H9 (cell line): ENCODE measurements at regions not wholly inside any gene's neighbourhood (a gene's known extent, or its start where the extent isn't known, plus 50 kb on each side); places are given as distances from the start of the nearest gene placed in this dataset. TPM values are rescaled to one million over a fixed set of nuclear protein-coding genes. Genes with fewer than 3 reads are reported as not detected.

Experiments used
- DNase-seq: peaks from one replicate; pipeline ENCODE4 v3.0.0-alpha.2; 2017
- H2AFZ ChIP-seq: one replicate; pipeline ENCODE4 v1.6.1; 2013; ENCODE audit warnings: mild to moderate bottlenecking, low read length, control low read depth, moderate library complexity
- H2AK5ac ChIP-seq: 2 replicates; pipeline ENCODE4 v1.6.1; 2013; ENCODE audit warnings: low read length, control low read depth, mixed read lengths; ENCODE audit not compliant: insufficient read length
- H2BK120ac ChIP-seq: one replicate; pipeline ENCODE4 v1.6.1; 2013; ENCODE audit warnings: low read depth, mild to moderate bottlenecking, low read length, control low read depth, inconsistent platforms; ENCODE audit not compliant: poor library complexity, severe bottlenecking
- H2BK12ac ChIP-seq: 2 replicates; pipeline ENCODE4 v1.6.1; 2013; ENCODE audit warnings: low read length, control low read depth, mixed read lengths, low read depth; ENCODE audit not compliant: insufficient read length
- H2BK15ac ChIP-seq: 2 replicates; pipeline ENCODE4 v1.6.1; 2013; ENCODE audit warnings: low read depth, low read length, control low read depth
- H2BK20ac ChIP-seq: one replicate; pipeline ENCODE4 v1.6.1; 2013; ENCODE audit warnings: low read depth, mild to moderate bottlenecking, low read length, control low read depth, inconsistent platforms; ENCODE audit not compliant: poor library complexity, severe bottlenecking
- H2BK5ac ChIP-seq: 2 replicates; pipeline ENCODE4 v1.6.1; 2013; ENCODE audit warnings: low read length, control low read depth, mixed read lengths; ENCODE audit not compliant: insufficient read length
- H3K14ac ChIP-seq: 2 replicates; pipeline ENCODE4 v1.6.1; 2013; ENCODE audit warnings: low read length, control low read depth; ENCODE audit not compliant: insufficient read depth
- H3K18ac ChIP-seq: 2 replicates; pipeline ENCODE4 v1.6.1; 2013; ENCODE audit warnings: low read depth, mild to moderate bottlenecking, mixed read lengths, low read length, control low read depth; ENCODE audit not compliant: insufficient read length
- H3K23ac ChIP-seq: 2 replicates; pipeline ENCODE4 v1.6.1; 2013; ENCODE audit warnings: low read length, control low read depth, mixed read lengths, low read depth; ENCODE audit not compliant: insufficient read length
- H3K23me2 ChIP-seq: 2 replicates; pipeline ENCODE4 v1.6.1; 2013; ENCODE audit warnings: low read depth, mild to moderate bottlenecking, mixed read lengths, low read length, control low read depth; ENCODE audit not compliant: insufficient read length, poor library complexity, severe bottlenecking
- H3K27ac ChIP-seq: 2 replicates; pipeline ENCODE4 v1.5.1; 2013; ENCODE audit warnings: low read length, control low read depth, mixed read lengths, low read depth; ENCODE audit not compliant: insufficient read length
- H3K27me3 ChIP-seq: 2 replicates; pipeline ENCODE4 v1.6.1; 2013; ENCODE audit warnings: low read length, control low read depth, inconsistent platforms; ENCODE audit not compliant: insufficient read depth
- H3K4ac ChIP-seq: 2 replicates; pipeline ENCODE4 v1.6.1; 2013; ENCODE audit warnings: low read depth, mild to moderate bottlenecking, control low read depth, inconsistent platforms, low read length, moderate library complexity
- H3K4me1 ChIP-seq: 2 replicates; pipeline ENCODE4 v1.6.1; 2013; ENCODE audit warnings: low read length, control low read depth, inconsistent platforms; ENCODE audit not compliant: insufficient read depth
- H3K4me2 ChIP-seq: 2 replicates; pipeline ENCODE4 v1.6.1; 2013; ENCODE audit warnings: low read length, control low read depth, mixed read lengths; ENCODE audit not compliant: insufficient read length, insufficient read depth
- H3K56ac ChIP-seq: 2 replicates; pipeline ENCODE4 v1.6.1; 2013; ENCODE audit warnings: low read depth, mild to moderate bottlenecking, mixed read lengths, low read length, control low read depth; ENCODE audit not compliant: insufficient read length
- H3K79me1 ChIP-seq: 2 replicates; pipeline ENCODE4 v1.6.1; 2013; ENCODE audit warnings: low read depth, mild to moderate bottlenecking, moderate library complexity, low read length, control low read depth, inconsistent platforms; ENCODE audit not compliant: insufficient read depth, poor library complexity, severe bottlenecking
- H3K79me2 ChIP-seq: 2 replicates; pipeline ENCODE4 v1.6.1; 2013; ENCODE audit warnings: low read length, control low read depth, inconsistent platforms; ENCODE audit not compliant: insufficient read depth
- H3K9ac ChIP-seq: 2 replicates; pipeline ENCODE4 v1.6.1; 2013; ENCODE audit warnings: low read length, control low read depth, mixed read lengths; ENCODE audit not compliant: insufficient read length; ENCODE audit errors: extremely low read depth
- H3K9me3 ChIP-seq: one replicate; pipeline ENCODE4 v1.6.1; 2013; ENCODE audit warnings: low read depth, low read length, inconsistent platforms; ENCODE audit not compliant: control insufficient read depth
- H3T11ph ChIP-seq: one replicate; pipeline ENCODE4 v1.6.1; 2013; ENCODE audit warnings: mild to moderate bottlenecking, low read length, control low read depth, inconsistent platforms
- H4K20me1 ChIP-seq: one replicate; pipeline ENCODE4 v1.6.1; 2013; ENCODE audit not compliant: control insufficient read depth, insufficient read length, insufficient read depth
- H4K5ac ChIP-seq: 2 replicates; pipeline ENCODE4 v1.6.1; 2013; ENCODE audit warnings: low read depth, mild to moderate bottlenecking, mixed read lengths, low read length, control low read depth; ENCODE audit not compliant: insufficient read length
- H4K8ac ChIP-seq: replicated peaks from 2 replicates; pipeline ENCODE4 v1.6.1; 2013; ENCODE audit warnings: low read length, control low read depth, mixed read lengths, low read depth; ENCODE audit not compliant: insufficient read length
- H4K91ac ChIP-seq: 2 replicates; pipeline ENCODE4 v1.6.1; 2013; ENCODE audit warnings: low read depth, mild to moderate bottlenecking, moderate library complexity, mixed read lengths, low read length, control low read depth; ENCODE audit not compliant: insufficient read length
- H3K27ac Mint-ChIP-seq, 3 experiments: 2 replicates in 2 of 3; 3 replicates in 1 of 3; pipeline ENCODE4 v1.8.0; 2020 to 2021; ENCODE audit warnings: mixed read lengths in 3 of 3, mild to moderate bottlenecking in 1 of 3, moderate library complexity in 1 of 3
- H3K27me3 Mint-ChIP-seq: 2 replicates; pipeline ENCODE4 v1.8.0; 2021; ENCODE audit warnings: low read depth, mild to moderate bottlenecking, moderate library complexity, mixed read lengths
- H3K36me3 Mint-ChIP-seq, 3 experiments: 2 replicates in 2 of 3; 3 replicates in 1 of 3; pipeline ENCODE4 v1.8.0; 2020 to 2021; ENCODE audit warnings: low read depth in 3 of 3, mixed read lengths in 3 of 3; ENCODE audit not compliant: insufficient read depth in 1 of 3
- H3K4me1 Mint-ChIP-seq, 2 experiments: 2 replicates each; pipeline ENCODE4 v1.8.0; 2020; ENCODE audit warnings: mixed read lengths in 2 of 2
- H3K4me3 Mint-ChIP-seq, 2 experiments: 2 replicates in 1 of 2; 3 replicates in 1 of 2; pipeline ENCODE4 v1.8.0; 2020 to 2021; ENCODE audit warnings: mild to moderate bottlenecking in 2 of 2, mixed read lengths in 2 of 2, moderate library complexity in 1 of 2
- H3K9me3 Mint-ChIP-seq, 2 experiments: 2 replicates in 1 of 2; 3 replicates in 1 of 2; pipeline ENCODE4 v1.8.0; 2020; ENCODE audit warnings: mild to moderate bottlenecking in 2 of 2, mixed read lengths in 2 of 2, moderate library complexity in 1 of 2
- CTCF ChIP-seq: fragments of 200-600 bp; sonication (generic); conservative IDR thresholded peaks from 3 replicates; pipeline ENCODE4 v1.8.0; 2021; ENCODE audit warnings: antibody characterized with exemption, mild to moderate bottlenecking
- WGBS: extraction: QIAGEN DNeasy Blood & Tissue Kit; methylation state at CpG from one replicate; pipeline ENCODE4 v1.1.7; 2013; ENCODE audit warnings: missing lambda C conversion rate, low lambda C conversion rate, mixed read lengths; ENCODE audit not compliant: insufficient read length; ENCODE audit errors: extremely low coverage; 5-methylcytosine and 5-hydroxymethylcytosine counted together
- microRNA-seq: library from miRNA; unstranded; fragments of <30 nt; microRNA quantifications from one replicate; pipeline ENCODE4, GENCODE V29; 2020; ENCODE audit warnings: borderline microRNAs expressed

GRCh38 chr2:181407171-181407570, 50.0 kb upstream of the ITGA4 start:
- no CpG with 5 or more reads among the region's 3 CpGs for WGBS
- H3K27ac ChIP-seq: no peak overlapping the region
- H3K23me2 ChIP-seq: no peaks in the 10 kb centered on the region
- Mint-ChIP-seq H3K9me3 (peaks cover 0 to 2% of the 10 kb centered on the region in 2 experiments; a peak in 1 of 5 replicates), H3K27me3 (peaks cover 8% of the 10 kb centered on the region), H3K36me3 (peaks cover 0 to 5% (median 0%) of the 10 kb centered on the region in 3 experiments; a peak in 1 of 7 replicates), H3K4me3 (no peak overlapping the region), H3K4me1 (peaks cover 28 to 32% of the 10 kb centered on the region in 2 experiments), H3K27ac (no peak overlapping the region)
- H4K91ac ChIP-seq: no peak overlapping the region
- no peak overlapping the region for H3T11ph ChIP-seq
- H4K20me1 ChIP-seq: no peaks in the 10 kb centered on the region
- no peak overlapping the region for H3K23ac ChIP-seq
- H3K4me1 ChIP-seq: peaks cover 4% of the 10 kb centered on the region; the same call in 1 of the 2 replicates
- H3K79me1 ChIP-seq: no peaks in the 10 kb centered on the region
- no peak overlapping the region for H2AFZ ChIP-seq
- no peaks in the 10 kb centered on the region; the same call in 1 of the 2 replicates for H3K27me3 ChIP-seq
- no peak overlapping the region for H4K5ac ChIP-seq
- no peaks in the 10 kb centered on the region for H3K79me2 ChIP-seq
- DNase-seq: no peak
- H2BK20ac ChIP-seq: no peak overlapping the region
- no peaks in the 10 kb centered on the region for H3K9me3 ChIP-seq
- no peak overlapping the region for H2AK5ac ChIP-seq
- H2BK15ac ChIP-seq: no peak overlapping the region
- TF ChIP-seq CTCF: no peak
- H3K56ac ChIP-seq: no peak overlapping the region
- H3K14ac ChIP-seq: no peak overlapping the region
- H2BK120ac ChIP-seq: no peak overlapping the region
- no peak overlapping the region for H3K4ac ChIP-seq
- H3K18ac ChIP-seq: no peak overlapping the region
- no peak overlapping the region for H3K9ac ChIP-seq
- no peak overlapping the region for H2BK5ac ChIP-seq
- H2BK12ac ChIP-seq: no peak overlapping the region
- no peak overlapping the region for H3K4me2 ChIP-seq
- no peak overlapping the region for H4K8ac ChIP-seq

Small RNAs in the stretch of these regions (microRNA-seq; reads per million reads assigned to microRNA genes)
- not detected for gene MIR4437
